ENCODE measurements at regions not wholly inside any gene's neighbourhood (a gene's known extent, or its start where the extent isn't known, plus 50 kb on each side); places are given as distances from the start of the nearest gene placed in this dataset.

DNA sequence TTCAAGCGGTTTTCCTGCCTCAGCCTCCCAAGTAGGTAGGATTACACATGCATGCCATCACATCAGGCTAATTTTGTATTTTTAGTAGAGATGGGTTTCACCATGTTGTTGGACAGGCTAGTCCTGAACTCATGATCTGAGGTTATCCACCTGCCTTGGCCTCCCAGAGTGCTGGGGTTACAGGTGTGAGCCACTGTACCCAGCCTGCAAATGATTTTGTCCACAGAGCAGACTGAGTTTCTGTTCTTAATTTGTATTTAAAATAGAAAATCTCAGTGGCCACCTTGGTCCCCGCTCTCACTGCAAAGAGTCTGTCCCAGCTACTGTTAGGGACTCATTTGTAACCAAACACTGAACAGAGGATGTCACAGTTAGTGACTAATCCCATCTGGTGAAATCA lies 415.7 kb upstream of the RBFOX1 start:
- ATAC-seq (ENCODE audit: low FRiP score) (no peak), DNase-seq (ENCODE audit: low spot score) (no peak)
- TF ChIP-seq, protein P1, sequence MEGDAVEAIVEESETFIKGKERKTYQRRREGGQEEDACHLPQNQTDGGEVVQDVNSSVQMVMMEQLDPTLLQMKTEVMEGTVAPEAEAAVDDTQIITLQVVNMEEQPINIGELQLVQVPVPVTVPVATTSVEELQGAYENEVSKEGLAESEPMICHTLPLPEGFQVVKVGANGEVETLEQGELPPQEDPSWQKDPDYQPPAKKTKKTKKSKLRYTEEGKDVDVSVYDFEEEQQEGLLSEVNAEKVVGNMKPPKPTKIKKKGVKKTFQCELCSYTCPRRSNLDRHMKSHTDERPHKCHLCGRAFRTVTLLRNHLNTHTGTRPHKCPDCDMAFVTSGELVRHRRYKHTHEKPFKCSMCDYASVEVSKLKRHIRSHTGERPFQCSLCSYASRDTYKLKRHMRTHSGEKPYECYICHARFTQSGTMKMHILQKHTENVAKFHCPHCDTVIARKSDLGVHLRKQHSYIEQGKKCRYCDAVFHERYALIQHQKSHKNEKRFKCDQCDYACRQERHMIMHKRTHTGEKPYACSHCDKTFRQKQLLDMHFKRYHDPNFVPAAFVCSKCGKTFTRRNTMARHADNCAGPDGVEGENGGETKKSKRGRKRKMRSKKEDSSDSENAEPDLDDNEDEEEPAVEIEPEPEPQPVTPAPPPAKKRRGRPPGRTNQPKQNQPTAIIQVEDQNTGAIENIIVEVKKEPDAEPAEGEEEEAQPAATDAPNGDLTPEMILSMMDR (IDR thresholded peaks at IDR 0.05), result no peak

DNA sequence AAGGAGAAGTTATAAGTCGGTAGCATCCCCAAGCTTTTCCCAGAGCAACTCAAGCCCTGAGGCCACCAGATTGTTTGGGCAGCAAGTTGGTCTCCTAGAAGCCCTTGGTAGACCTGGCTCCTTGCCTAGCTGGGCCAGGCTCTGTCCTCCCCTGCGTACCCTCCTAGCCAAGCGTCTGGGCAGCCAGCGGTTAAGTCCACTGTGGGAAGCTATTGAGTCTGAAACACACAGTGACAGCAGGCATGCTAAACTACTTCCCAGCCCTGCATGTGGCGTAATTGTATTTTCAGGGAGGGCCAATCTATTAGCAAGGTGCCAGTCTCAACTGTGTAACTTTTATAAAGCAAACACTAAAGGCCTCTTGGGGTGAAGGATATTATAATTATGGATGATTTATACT lies 419.1 kb upstream of the RBFOX1 start:
- TF ChIP-seq, protein P1 (IDR thresholded peaks at IDR 0.05), result no peak
- DNase-seq (ENCODE audit: low spot score) (no peak), ATAC-seq (ENCODE audit: low FRiP score) (no peak)

DNA sequence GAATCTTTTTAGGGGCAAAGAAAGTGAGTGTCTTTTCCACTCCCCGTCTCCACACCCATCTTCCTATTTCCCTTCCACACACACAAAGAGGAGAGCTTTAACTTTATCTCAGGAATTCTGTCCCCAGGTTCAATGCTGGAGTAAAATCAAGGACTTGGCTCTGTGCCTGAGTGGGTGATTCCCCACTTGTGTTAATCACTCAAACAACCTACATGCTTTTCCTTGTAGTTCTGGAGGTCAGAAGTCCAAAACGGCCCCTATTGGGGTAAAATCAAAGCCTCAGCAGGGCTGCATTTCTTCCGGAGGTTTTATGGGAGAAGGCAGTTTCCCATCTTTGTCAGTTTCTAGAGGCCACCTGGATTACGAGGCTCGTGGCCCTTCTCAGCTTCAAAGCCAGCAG lies 422.3 kb upstream of the RBFOX1 start:
- ATAC-seq (ENCODE audit: low FRiP score) (no peak), DNase-seq (ENCODE audit: low spot score) (no peak)
- TF ChIP-seq, protein P1 (IDR thresholded peaks at IDR 0.05), result no peak

DNA sequence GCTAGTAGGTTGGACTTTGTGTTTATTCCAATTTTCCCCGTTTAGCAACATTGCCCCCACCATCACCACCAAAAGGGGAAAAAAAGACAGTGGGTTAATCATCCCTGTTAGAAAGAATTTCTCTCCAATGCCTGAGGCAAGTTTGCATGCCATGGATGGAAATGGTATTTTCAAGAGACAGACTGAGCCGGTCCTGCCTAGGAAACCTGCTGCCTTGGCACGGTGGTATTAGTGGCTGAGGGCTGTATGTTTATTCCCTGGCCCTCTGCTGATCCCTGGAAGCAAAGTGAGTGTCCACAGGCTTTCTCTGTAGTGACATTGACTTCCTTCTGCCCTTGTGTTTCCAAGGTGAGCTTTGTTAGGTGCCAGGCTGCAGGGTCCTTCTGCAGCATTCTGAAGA lies 427.0 kb upstream of the RBFOX1 start:
- ATAC-seq (ENCODE audit: low FRiP score), result no peak
- TF ChIP-seq, protein P1 (IDR thresholded peaks at IDR 0.05), result no peak
- DNase-seq (ENCODE audit: low spot score), result no peak

DNA sequence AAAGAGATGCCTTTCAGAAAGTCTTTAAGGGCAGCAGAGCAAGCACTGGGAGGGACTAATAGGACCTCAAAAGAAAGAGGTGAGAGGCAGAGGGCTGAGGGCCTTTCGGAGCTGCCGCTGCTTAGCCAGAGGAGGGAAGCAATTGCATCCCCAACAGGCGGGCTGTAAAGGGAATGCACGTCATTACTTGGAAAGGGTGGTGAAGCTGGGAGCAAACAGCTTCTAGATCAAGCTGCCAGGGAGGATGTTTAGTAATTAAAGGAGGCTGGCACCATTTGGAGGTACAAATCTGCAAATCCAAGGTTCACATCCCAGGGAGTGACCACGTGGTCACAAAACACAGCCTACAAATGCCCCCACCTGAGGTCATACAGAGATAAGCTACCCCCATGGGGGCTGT lies 429.0 kb upstream of the RBFOX1 start:
- ATAC-seq (ENCODE audit: low FRiP score) (no peak), DNase-seq (ENCODE audit: low spot score) (no peak)
- TF ChIP-seq, protein P1 (IDR thresholded peaks at IDR 0.05), result no peak

DNA sequence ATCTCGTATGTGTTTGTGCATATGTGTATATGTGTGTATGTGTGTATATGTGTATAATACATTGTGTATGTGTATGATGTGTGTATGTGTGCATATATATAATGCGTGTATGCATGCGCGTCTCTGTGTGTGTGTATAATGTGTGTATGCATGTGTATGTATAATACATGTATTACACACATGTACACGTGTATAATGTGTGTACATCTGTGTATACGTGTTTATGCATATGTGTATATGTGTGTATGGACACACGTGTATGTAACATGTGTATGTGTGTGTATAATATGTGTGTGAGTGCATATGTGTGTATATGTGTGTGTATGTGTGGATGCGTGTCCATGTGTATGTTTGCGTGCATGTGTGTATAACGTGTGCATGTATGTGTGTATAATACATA lies 433.7 kb upstream of the RBFOX1 start:
- no peak for DNase-seq (ENCODE audit: low spot score)
- TF ChIP-seq, protein P1 (IDR thresholded peaks at IDR 0.05), result no peak
- ATAC-seq (ENCODE audit: low FRiP score), result no peak

DNA sequence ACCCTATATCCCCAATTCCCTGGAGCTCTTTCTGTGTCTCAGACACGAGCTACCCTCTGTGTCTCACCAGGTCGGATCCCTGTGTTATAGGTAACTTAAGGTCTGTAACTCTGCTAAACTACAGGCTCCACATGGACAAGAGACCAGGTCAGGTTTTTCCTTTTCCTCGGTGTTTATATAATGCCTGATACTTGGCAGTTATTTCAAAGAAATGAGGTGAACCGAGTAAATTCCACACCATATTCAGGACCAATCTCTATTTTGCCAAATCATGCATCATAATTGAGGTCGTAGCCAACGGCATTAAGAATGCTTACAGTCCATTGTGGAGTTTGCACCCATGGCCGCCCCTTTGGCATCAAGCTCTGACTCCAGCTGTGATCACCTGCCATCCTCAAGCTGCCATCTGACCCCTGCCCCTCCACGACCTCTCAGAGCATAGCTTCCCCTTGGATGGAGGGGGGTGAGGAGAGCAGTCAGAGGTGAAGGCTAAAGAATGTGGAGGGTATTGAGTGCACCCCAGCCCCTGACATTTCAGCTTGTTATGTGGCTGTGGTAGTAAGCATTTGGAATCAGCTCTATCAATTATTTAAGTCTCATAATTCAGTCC lies 434.7 kb upstream of the RBFOX1 start:
- DNase-seq (ENCODE audit: low spot score) (no peak), ATAC-seq (ENCODE audit: low FRiP score) (no peak)
- TF ChIP-seq, protein P1 (IDR thresholded peaks at IDR 0.05), result no peak
